Astrocyte (in vitro differentiated cells and primary cell): ENCODE measurements at regions not wholly inside any gene's neighbourhood (a gene's known extent, or its start where the extent isn't known, plus 50 kb on each side); places are given as distances from the start of the nearest gene placed in this dataset.

Source experiments
- EZH2 ChIP-seq: IDR thresholded peaks from 2 replicates; pipeline ENCODE4 v1.6.1; 2012; ENCODE audit warnings: mild to moderate bottlenecking, low read length, inconsistent platforms; ENCODE audit not compliant: insufficient read depth
- TF ChIP-seq, protein P1 (sequence below): IDR thresholded peaks from 2 replicates; pipeline ENCODE4 v1.5.1; 2011; ENCODE audit warnings: low read depth, mild to moderate bottlenecking, inconsistent platforms, low read length, moderate library complexity; ENCODE audit not compliant: insufficient read depth

DNA sequence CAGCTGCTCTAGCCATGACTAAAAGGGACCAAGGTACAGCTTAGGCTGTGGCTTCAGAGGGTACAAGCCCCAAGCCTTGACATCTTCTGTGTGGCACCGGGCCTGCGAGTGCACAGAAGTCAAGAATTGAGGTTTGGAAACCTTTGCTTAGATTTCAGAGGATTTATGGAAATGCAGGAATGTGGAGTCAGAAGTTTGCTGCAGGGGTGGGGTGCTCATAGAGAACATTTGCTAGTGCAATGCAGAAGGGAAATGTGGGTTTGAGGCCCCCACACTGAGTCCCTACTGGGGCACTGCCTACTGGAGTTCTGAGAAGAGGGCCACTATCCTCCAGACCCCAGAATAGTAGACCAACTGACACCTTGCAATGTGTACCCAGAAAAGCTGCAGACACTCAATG is 624.9 kb upstream of the FTMT start:
- TF ChIP-seq, protein P1, sequence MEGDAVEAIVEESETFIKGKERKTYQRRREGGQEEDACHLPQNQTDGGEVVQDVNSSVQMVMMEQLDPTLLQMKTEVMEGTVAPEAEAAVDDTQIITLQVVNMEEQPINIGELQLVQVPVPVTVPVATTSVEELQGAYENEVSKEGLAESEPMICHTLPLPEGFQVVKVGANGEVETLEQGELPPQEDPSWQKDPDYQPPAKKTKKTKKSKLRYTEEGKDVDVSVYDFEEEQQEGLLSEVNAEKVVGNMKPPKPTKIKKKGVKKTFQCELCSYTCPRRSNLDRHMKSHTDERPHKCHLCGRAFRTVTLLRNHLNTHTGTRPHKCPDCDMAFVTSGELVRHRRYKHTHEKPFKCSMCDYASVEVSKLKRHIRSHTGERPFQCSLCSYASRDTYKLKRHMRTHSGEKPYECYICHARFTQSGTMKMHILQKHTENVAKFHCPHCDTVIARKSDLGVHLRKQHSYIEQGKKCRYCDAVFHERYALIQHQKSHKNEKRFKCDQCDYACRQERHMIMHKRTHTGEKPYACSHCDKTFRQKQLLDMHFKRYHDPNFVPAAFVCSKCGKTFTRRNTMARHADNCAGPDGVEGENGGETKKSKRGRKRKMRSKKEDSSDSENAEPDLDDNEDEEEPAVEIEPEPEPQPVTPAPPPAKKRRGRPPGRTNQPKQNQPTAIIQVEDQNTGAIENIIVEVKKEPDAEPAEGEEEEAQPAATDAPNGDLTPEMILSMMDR, result no peak
- TF ChIP-seq EZH2, result no peak
